Fibroblast of mammary gland (primary cell): ENCODE measurements at regions not wholly inside any gene's neighbourhood (a gene's known extent, or its start where the extent isn't known, plus 50 kb on each side); places are given as distances from the start of the nearest gene placed in this dataset.

Experiments used
- DNase-seq: peaks from one replicate; pipeline ENCODE4 v3.0.0-alpha.2; 2010; ENCODE audit warnings: low read depth
- H3K4me3 ChIP-seq: 2 replicates; pipeline ENCODE4 v1.5.1; 2011; ENCODE audit warnings: low read depth, mild to moderate bottlenecking, low read length, moderate library complexity; ENCODE audit not compliant: control insufficient read depth
- TF ChIP-seq, protein P1 (sequence below): conservative IDR thresholded peaks from 2 replicates; pipeline ENCODE4 v1.5.1; 2011; ENCODE audit warnings: low read depth, low read length, inconsistent platforms; ENCODE audit not compliant: control insufficient read depth, insufficient read depth

DNA sequence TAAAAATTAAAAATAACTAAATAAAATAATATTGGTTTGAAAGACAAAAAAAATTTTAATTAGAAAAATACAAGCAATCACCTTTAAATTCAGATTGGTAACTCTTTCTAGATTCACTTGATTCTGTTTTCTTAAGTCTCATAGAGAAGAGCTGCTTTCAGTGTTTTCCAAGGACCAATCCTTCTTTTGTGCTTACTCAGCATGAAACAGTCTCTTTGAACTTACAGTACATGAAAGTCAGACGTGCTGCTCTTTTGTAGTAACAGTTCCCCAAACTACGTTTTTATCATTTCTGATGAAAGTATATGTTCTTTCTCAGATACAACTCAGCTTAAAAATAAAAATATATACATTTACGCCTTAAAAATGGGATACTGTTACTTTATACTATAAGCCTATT is 171.9 kb upstream of the CCDC54 start:
- TF ChIP-seq, protein P1, sequence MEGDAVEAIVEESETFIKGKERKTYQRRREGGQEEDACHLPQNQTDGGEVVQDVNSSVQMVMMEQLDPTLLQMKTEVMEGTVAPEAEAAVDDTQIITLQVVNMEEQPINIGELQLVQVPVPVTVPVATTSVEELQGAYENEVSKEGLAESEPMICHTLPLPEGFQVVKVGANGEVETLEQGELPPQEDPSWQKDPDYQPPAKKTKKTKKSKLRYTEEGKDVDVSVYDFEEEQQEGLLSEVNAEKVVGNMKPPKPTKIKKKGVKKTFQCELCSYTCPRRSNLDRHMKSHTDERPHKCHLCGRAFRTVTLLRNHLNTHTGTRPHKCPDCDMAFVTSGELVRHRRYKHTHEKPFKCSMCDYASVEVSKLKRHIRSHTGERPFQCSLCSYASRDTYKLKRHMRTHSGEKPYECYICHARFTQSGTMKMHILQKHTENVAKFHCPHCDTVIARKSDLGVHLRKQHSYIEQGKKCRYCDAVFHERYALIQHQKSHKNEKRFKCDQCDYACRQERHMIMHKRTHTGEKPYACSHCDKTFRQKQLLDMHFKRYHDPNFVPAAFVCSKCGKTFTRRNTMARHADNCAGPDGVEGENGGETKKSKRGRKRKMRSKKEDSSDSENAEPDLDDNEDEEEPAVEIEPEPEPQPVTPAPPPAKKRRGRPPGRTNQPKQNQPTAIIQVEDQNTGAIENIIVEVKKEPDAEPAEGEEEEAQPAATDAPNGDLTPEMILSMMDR, result no peak
- H3K4me3 ChIP-seq, result no peak overlapping the region
- DNase-seq, result no peak

GRCh38 chr3:107206141-107206540 is 171.1 kb upstream of the CCDC54 start:
- DNase-seq, result peak; percentile 80
- no peak overlapping the region for H3K4me3 ChIP-seq
- TF ChIP-seq, protein P1, result peak; percentile 87

GRCh38 chr3:107206945-107207344 is 170.3 kb upstream of the CCDC54 start:
- peak; percentile 30 for DNase-seq
- TF ChIP-seq, protein P1, result no peak
- H3K4me3 ChIP-seq, result no peak overlapping the region

GRCh38 chr3:107208100-107208499 is 169.1 kb upstream of the CCDC54 start:
- DNase-seq, result peak; percentile 100
- TF ChIP-seq, protein P1, result no peak
- no peak overlapping the region for H3K4me3 ChIP-seq

DNA sequence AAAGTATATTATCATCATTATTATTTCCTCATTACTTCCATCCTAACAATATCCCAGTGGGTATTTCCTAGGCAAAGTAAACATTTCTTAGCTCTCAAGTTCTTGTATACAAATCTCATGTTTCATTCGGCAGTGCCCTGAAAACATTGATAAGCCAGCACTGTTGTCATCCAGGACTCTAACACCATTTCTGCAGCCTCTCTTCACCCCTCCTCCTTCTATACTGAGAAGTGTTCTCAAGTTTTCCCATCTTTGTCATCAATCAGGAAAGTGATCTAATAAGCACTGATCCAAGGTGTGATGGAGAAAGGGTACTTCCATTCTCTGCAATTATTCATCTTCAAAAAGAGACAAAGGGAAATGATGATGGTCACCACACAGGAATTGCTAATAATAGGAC is 168.4 kb upstream of the CCDC54 start:
- TF ChIP-seq, protein P1, result no peak
- peak; percentile 54 for DNase-seq
- no peak overlapping the region for H3K4me3 ChIP-seq

- H3K4me3 ChIP-seq, result no peak overlapping the region
- DNase-seq, result no peak
- TF ChIP-seq, protein P1, result no peak
These were observed 167.8 kb upstream of the CCDC54 start for GRCh38 chr3:107209302-107209990.
